ENCODE measurements at regions not wholly inside any gene's neighbourhood (a gene's known extent, or its start where the extent isn't known, plus 50 kb on each side); places are given as distances from the start of the nearest gene placed in this dataset.

- TF ChIP-seq ZFX (IDR thresholded peaks at IDR 0.05) (no peak), CTCF (conservative IDR thresholded peaks at IDR 0.05) (no peak)
These were observed 73.3 kb upstream of the CHD6 start for GRCh38 chr20:41691443-41691842.

All from C4-2B (cell line).